ENCODE measurements at regions not wholly inside any gene's neighbourhood (a gene's known extent, or its start where the extent isn't known, plus 50 kb on each side); places are given as distances from the start of the nearest gene placed in this dataset.

- Histone ChIP-seq H3K79me2 (ENCODE audit: control insufficient read depth, insufficient read depth, low read length) (no peaks in the 10 kb centered on the region), H3K27ac (ENCODE audit: extremely low read depth, low read depth, low read length) (no peak overlapping the region), H3K9ac (ENCODE audit: insufficient read depth in 1 of 2, low read depth in 2 of 2, low read length in 2 of 2) (no peak overlapping the region), H4K20me1 (replicated peaks; ENCODE audit: control insufficient read depth, insufficient read depth, low read length) (no peaks in the 10 kb centered on the region), H3K4me3 (no peak overlapping the region), H3K36me3 (ENCODE audit: control insufficient read depth, insufficient read depth, low read length) (peaks cover 5% of the 10 kb centered on the region; the same call in 1 of the 3 replicates), H3K9me3 (replicated peaks; ENCODE audit: control insufficient read depth, insufficient read depth, low read depth, low read length) (no peaks in the 10 kb centered on the region), H3K4me2 (ENCODE audit: insufficient read depth, low read length) (no peak overlapping the region), H3K9me1 (ENCODE audit: control insufficient read depth, insufficient read depth, low read length) (no peaks in the 10 kb centered on the region), H3K4me1 (replicated peaks in 1 of 2; ENCODE audit: control insufficient read depth in 2 of 2, insufficient read depth in 2 of 2, low read length in 2 of 2) (no peaks in the 10 kb centered on the region), H3K27me3 (ENCODE audit: control insufficient read depth in 2 of 2, insufficient read depth in 2 of 2, low read length in 2 of 2) (no peaks in the 10 kb centered on the region), H2AFZ (ENCODE audit: low read depth, low read length) (no peak overlapping the region)
- intact Hi-C loops (cut with micrococcal nuclease) = loop anchor here (10.0 kb wide), 1 partner anchor 720 kb away; no protein-coding TSS in a partner anchor
- no TSS peak for BruUV-seq (replicated peaks)
- in situ Hi-C loops (cut with MboI) = loop anchor here (25.0 kb wide), 1 partner anchor 1278 kb away; no protein-coding TSS in a partner anchor
- POLR2A ChIA-PET = no interaction called here
- DNase-seq (ENCODE audit: extremely low read depth in 1 of 4, low spot score in 3 of 4) = no peak
- no peak for FAIRE-seq
- TF ChIP-seq XRCC4 (IDR thresholded peaks at IDR 0.05; ENCODE audit: extremely low read depth, insufficient read depth, insufficient read length) = no peak
- no peak for TF ChIP-seq HES1 (IDR thresholded peaks at IDR 0.05; ENCODE audit: low read depth)
- CTCF ChIA-PET (ENCODE audit: low intra/inter-chr PET ratio) = no interaction called here
- WGBS (ENCODE audit: insufficient coverage, low coverage, missing lambda C conversion rate) = 12% methylated on average over 2 of the region's 2 CpGs
- ATAC-seq = no peak
These were observed 441.6 kb downstream of the GBA3 start for GRCh38 chr4:23134331-23134730.

- CTCF ChIA-PET (ENCODE audit: low intra/inter-chr PET ratio) = no interaction called here
- DNase-seq (ENCODE audit: extremely low read depth in 1 of 4, low spot score in 3 of 4) = peak in 1 of 4 experiments; percentile 1
- H4K20me1 ChIP-seq (replicated peaks; ENCODE audit: control insufficient read depth, insufficient read depth, low read length) = no peaks in the 10 kb centered on the region
- H3K36me3 ChIP-seq (ENCODE audit: control insufficient read depth, insufficient read depth, low read length) = no peaks in the 10 kb centered on the region
- no peaks in the 10 kb centered on the region for H3K9me3 ChIP-seq (replicated peaks; ENCODE audit: control insufficient read depth, insufficient read depth, low read depth, low read length)
- no peak overlapping the region for H3K4me2 ChIP-seq (ENCODE audit: insufficient read depth, low read length)
- 37% methylated on average over 2 of the region's 2 CpGs for WGBS (ENCODE audit: insufficient coverage, low coverage, missing lambda C conversion rate)
- H3K4me3 ChIP-seq = no peak overlapping the region
- in situ Hi-C loops (cut with MboI) = loop anchor here (25.0 kb wide), 1 partner anchor 1281 kb away; no protein-coding TSS in a partner anchor
- BruUV-seq (replicated peaks) = no TSS peak
- H3K27me3 ChIP-seq (ENCODE audit: control insufficient read depth in 2 of 2, insufficient read depth in 2 of 2, low read length in 2 of 2) = no peaks in the 10 kb centered on the region
- POLR2A ChIA-PET = no interaction called here
- no peaks in the 10 kb centered on the region for H3K4me1 ChIP-seq (replicated peaks in 1 of 2; ENCODE audit: control insufficient read depth in 2 of 2, insufficient read depth in 2 of 2, low read length in 2 of 2)
- TF ChIP-seq FOXJ3 (CRISPR knock-in tag; IDR thresholded peaks at IDR 0.05) (no peak), ZKSCAN1 (IDR thresholded peaks at IDR 0.05; ENCODE audit: low read depth, low read length) (no peak)
- no peak overlapping the region for H2AFZ ChIP-seq (ENCODE audit: low read depth, low read length)
- no peak overlapping the region for H3K27ac ChIP-seq (ENCODE audit: extremely low read depth, low read depth, low read length)
- intact Hi-C loops (cut with micrococcal nuclease) = loop anchor here (10.0 kb wide), 1 partner anchor 716 kb away; no protein-coding TSS in a partner anchor
- H3K79me2 ChIP-seq (ENCODE audit: control insufficient read depth, insufficient read depth, low read length) = no peaks in the 10 kb centered on the region
- ATAC-seq = no peak
- H3K9ac ChIP-seq (ENCODE audit: insufficient read depth in 1 of 2, low read depth in 2 of 2, low read length in 2 of 2) = no peak overlapping the region
- no peak for FAIRE-seq
- H3K9me1 ChIP-seq (ENCODE audit: control insufficient read depth, insufficient read depth, low read length) = no peaks in the 10 kb centered on the region
These were observed 438.1 kb downstream of the GBA3 start for GRCh38 chr4:23130845-23131244.

Data from K562 (cell line).